Endothelial cell of umbilical vein (primary cell): ENCODE measurements at regions not wholly inside any gene's neighbourhood (a gene's known extent, or its start where the extent isn't known, plus 50 kb on each side); places are given as distances from the start of the nearest gene placed in this dataset.

Experiments
- BruUV-seq: library from RNA; stranded (reverse); fragments of 400-500 nt; replicated peaks from 2 replicates; lab custom pipeline; 2021; lab: Mats Ljungman, UMichigan
- CTCF ChIA-PET: fragments of 300-600, 350-600 bp; sonication (Branson Sonifier 250); formaldehyde crosslinking; loops from one replicate; lab custom pipeline; 2021; ENCODE audit warnings: antibody characterized with exemption, inconsistent platforms; lab: Charles Lee
- POLR2A ChIA-PET: fragments of 300-600, 350-600 bp; sonication (Branson Sonifier 250); formaldehyde crosslinking; loops from one replicate; lab custom pipeline; 2021; ENCODE audit warnings: antibody characterized with exemption, inconsistent platforms; lab: Charles Lee
- DNase-seq: peaks from one replicate; pipeline ENCODE4 v3.0.0-alpha.2; 2011; ENCODE audit warnings: low read depth, low spot score
- FAIRE-seq: peaks from 2 replicates; lab custom pipeline; 2011; peaks lifted over from hg19 to GRCh38; lab: Jason Lieb, UNC
- H2AFZ ChIP-seq: 2 replicates; pipeline ENCODE4 v1.6.0; 2012; ENCODE audit warnings: low read depth, low read length, control low read depth, inconsistent platforms
- H3K27ac ChIP-seq: 2 replicates; pipeline ENCODE4 v1.5.1; 2011; ENCODE audit warnings: low read depth, mild to moderate bottlenecking, control low read depth, low read length, moderate library complexity; ENCODE audit not compliant: insufficient read depth
- H3K27me3 ChIP-seq, 2 experiments: 2 replicates each; pipeline versions ENCODE4 v1.6.0 to v1.6.1; 2011; ENCODE audit warnings: low read length in 2 of 2, mixed read lengths in 1 of 2; ENCODE audit not compliant: control insufficient read depth in 2 of 2, insufficient read depth in 2 of 2
- H3K36me3 ChIP-seq, 2 experiments: 2 replicates in 1 of 2; 3 replicates in 1 of 2; pipeline ENCODE4 v1.5.1; 2011; ENCODE audit warnings: low read length in 2 of 2, mild to moderate bottlenecking in 1 of 2, moderate library complexity in 1 of 2; ENCODE audit not compliant: control insufficient read depth in 2 of 2, insufficient read depth in 2 of 2; ENCODE audit errors: extremely low read depth in 1 of 2
- H3K4me1 ChIP-seq: 3 replicates; pipeline ENCODE4 v1.5.1; 2011; ENCODE audit warnings: mild to moderate bottlenecking, low read length; ENCODE audit not compliant: control insufficient read depth, insufficient read depth; ENCODE audit errors: extremely low read depth
- H3K4me2 ChIP-seq: 2 replicates; pipeline ENCODE4 v1.6.1; 2011; ENCODE audit warnings: low read length, control low read depth, mixed read lengths; ENCODE audit not compliant: insufficient read depth
- H3K4me3 ChIP-seq, 3 experiments: fragments of 200-600 bp in 1 of 3; sonication (generic), shearing (Covaris generic) in 1 of 3; replicated peaks in 1 of 3; 2 replicates each; pipeline ENCODE4 v1.5.1; 2011 to 2016; ENCODE audit warnings: control low read depth in 3 of 3, low read length in 3 of 3, mild to moderate bottlenecking in 2 of 3, inconsistent platforms in 1 of 3, low read depth in 1 of 3, moderate library complexity in 1 of 3; ENCODE audit not compliant: insufficient read depth in 1 of 3
- H3K79me2 ChIP-seq: 2 replicates; pipeline ENCODE4 v1.6.0; 2012; ENCODE audit warnings: low read length, inconsistent platforms; ENCODE audit not compliant: control insufficient read depth, insufficient read depth
- H3K9ac ChIP-seq: replicated peaks from 2 replicates; pipeline ENCODE3; 2011; ENCODE audit warnings: low read length, control low read depth; ENCODE audit not compliant: insufficient read depth; ENCODE audit errors: extremely low read depth
- H3K9me1 ChIP-seq: replicated peaks from 3 replicates; pipeline ENCODE4 v1.6.0; 2011; ENCODE audit warnings: mild to moderate bottlenecking, low read length; ENCODE audit not compliant: control insufficient read depth, insufficient read depth; ENCODE audit errors: extremely low read depth
- H3K9me3 ChIP-seq: replicated peaks from 2 replicates; pipeline ENCODE4 v1.5.1; 2012; ENCODE audit warnings: low read length, inconsistent platforms; ENCODE audit not compliant: control insufficient read depth, insufficient read depth
- H4K20me1 ChIP-seq: replicated peaks from 2 replicates; pipeline ENCODE3; 2011; ENCODE audit warnings: mild to moderate bottlenecking, low read length; ENCODE audit not compliant: control insufficient read depth, insufficient read depth; ENCODE audit errors: extremely low read depth
- CTCF ChIP-seq, 2 donors: IDR thresholded peaks; 1 replicate in 1 of 2; 2 replicates in 1 of 2; pipeline ENCODE4 v1.5.1; 2011; ENCODE audit warnings: low read length in 2 of 2, mild to moderate bottlenecking in 2 of 2, moderate library complexity in 2 of 2, control low read depth in 1 of 2, inconsistent platforms in 1 of 2, low read depth in 1 of 2; ENCODE audit not compliant: insufficient read depth in 1 of 2; ENCODE audit errors: extremely low read depth in 1 of 2
- EZH2 ChIP-seq: IDR thresholded peaks from 2 replicates; pipeline ENCODE4 v1.6.1; 2012; ENCODE audit warnings: borderline replicate concordance, low read depth, mild to moderate bottlenecking, moderate library complexity, low read length, inconsistent platforms; ENCODE audit not compliant: severe bottlenecking
- FOS ChIP-seq: IDR thresholded peaks from 2 replicates; pipeline ENCODE4 v1.6.1; 2011; ENCODE audit warnings: mild to moderate bottlenecking, low read length, moderate library complexity, borderline replicate concordance; ENCODE audit not compliant: insufficient read depth
- GATA2 ChIP-seq: IDR thresholded peaks from 2 replicates; pipeline ENCODE4 v1.7.0; 2011; ENCODE audit warnings: low read depth, mild to moderate bottlenecking, moderate library complexity, mixed read lengths, low read length; ENCODE audit not compliant: insufficient read length, insufficient read depth
- JUN ChIP-seq: IDR thresholded peaks from 2 replicates; pipeline ENCODE4 v1.6.1; 2011; ENCODE audit warnings: borderline replicate concordance, low read depth; ENCODE audit not compliant: insufficient read length, insufficient read depth
- MAX ChIP-seq: IDR thresholded peaks from 2 replicates; pipeline ENCODE4 v1.6.1; 2011; ENCODE audit not compliant: insufficient read depth, insufficient read length
- MYC ChIP-seq: IDR thresholded peaks from one replicate; pipeline ENCODE4 v1.6.1; 2011; ENCODE audit warnings: mild to moderate bottlenecking, low read depth, low read length
- POLR2A ChIP-seq: IDR thresholded peaks from 2 replicates; pipeline ENCODE4 v1.6.1; 2012; ENCODE audit warnings: low read depth, mild to moderate bottlenecking, control low read depth, low read length
- POLR2AphosphoS5 ChIP-seq: IDR thresholded peaks from 2 replicates; pipeline ENCODE4 v1.6.1; 2012; ENCODE audit warnings: low read depth, mild to moderate bottlenecking, control low read depth, low read length, moderate library complexity; ENCODE audit not compliant: insufficient read depth
- dilution Hi-C: fragments of 300-500 bp; cut with MboI; formaldehyde crosslinking; loops from one replicate; pipeline ENCODE4 v1.15.0; 2019; ENCODE audit warnings: low sequenced_read_pairs; ENCODE audit not compliant: extremely low pct_ligation_motif_present
- intact Hi-C: fragments of 100-400 bp; cut with micrococcal nuclease; formaldehyde crosslinking; loops from one replicate; pipeline ENCODE4 v1.10.0; 2022

- Histone ChIP-seq H3K27ac (no peak overlapping the region), H2AFZ (no peak overlapping the region), H3K36me3 (no peaks in the 10 kb centered on the region), H3K4me1 (no peaks in the 10 kb centered on the region), H3K4me3 (no peak overlapping the region), H3K9me1 (no peaks in the 10 kb centered on the region), H3K27me3 (peaks cover 0 to 2% of the 10 kb centered on the region in 2 experiments), H3K4me2 (no peak overlapping the region), H3K9ac (no peak overlapping the region), H3K9me3 (no peaks in the 10 kb centered on the region), H4K20me1 (no peaks in the 10 kb centered on the region), H3K79me2 (no peaks in the 10 kb centered on the region)
- CTCF ChIA-PET, result interaction anchor here (1.9 kb wide), 1 partner anchor 32 kb away, joined by 5 read pairs; no protein-coding TSS in a partner anchor
- DNase-seq (no peak), FAIRE-seq (no peak)
- POLR2A ChIA-PET, result no interaction called here
- dilution Hi-C loops, result no loop called here
- intact Hi-C loops, result no loop called here
- BruUV-seq, result no TSS peak
- no peak for TF ChIP-seq MAX
- TF ChIP-seq JUN, result no peak
- TF ChIP-seq POLR2AphosphoS5, result no peak
- no peak for TF ChIP-seq FOS
- no peak for TF ChIP-seq MYC
- no peak for TF ChIP-seq EZH2
- TF ChIP-seq GATA2, result no peak
- TF ChIP-seq POLR2A, result no peak
- TF ChIP-seq CTCF (IDR thresholded peaks at IDR 0.05; ENCODE audit: extremely low read depth in 1 of 2, insufficient read depth in 1 of 2, low read depth in 1 of 2, low read length in 2 of 2), result no peak
Measured at GRCh38 chr2:7115906-7116305, 198.7 kb downstream of the RNF144A start.
